ENCODE measurements at regions not wholly inside any gene's neighbourhood (a gene's known extent, or its start where the extent isn't known, plus 50 kb on each side); places are given as distances from the start of the nearest gene placed in this dataset.

GRCh38 chr18:37617623-37618022 is 52.0 kb upstream of the CELF4 start:
- DNase-seq = no peak
